ENCODE measurements at regions not wholly inside any gene's neighbourhood (a gene's known extent, or its start where the extent isn't known, plus 50 kb on each side); places are given as distances from the start of the nearest gene placed in this dataset.

DNA sequence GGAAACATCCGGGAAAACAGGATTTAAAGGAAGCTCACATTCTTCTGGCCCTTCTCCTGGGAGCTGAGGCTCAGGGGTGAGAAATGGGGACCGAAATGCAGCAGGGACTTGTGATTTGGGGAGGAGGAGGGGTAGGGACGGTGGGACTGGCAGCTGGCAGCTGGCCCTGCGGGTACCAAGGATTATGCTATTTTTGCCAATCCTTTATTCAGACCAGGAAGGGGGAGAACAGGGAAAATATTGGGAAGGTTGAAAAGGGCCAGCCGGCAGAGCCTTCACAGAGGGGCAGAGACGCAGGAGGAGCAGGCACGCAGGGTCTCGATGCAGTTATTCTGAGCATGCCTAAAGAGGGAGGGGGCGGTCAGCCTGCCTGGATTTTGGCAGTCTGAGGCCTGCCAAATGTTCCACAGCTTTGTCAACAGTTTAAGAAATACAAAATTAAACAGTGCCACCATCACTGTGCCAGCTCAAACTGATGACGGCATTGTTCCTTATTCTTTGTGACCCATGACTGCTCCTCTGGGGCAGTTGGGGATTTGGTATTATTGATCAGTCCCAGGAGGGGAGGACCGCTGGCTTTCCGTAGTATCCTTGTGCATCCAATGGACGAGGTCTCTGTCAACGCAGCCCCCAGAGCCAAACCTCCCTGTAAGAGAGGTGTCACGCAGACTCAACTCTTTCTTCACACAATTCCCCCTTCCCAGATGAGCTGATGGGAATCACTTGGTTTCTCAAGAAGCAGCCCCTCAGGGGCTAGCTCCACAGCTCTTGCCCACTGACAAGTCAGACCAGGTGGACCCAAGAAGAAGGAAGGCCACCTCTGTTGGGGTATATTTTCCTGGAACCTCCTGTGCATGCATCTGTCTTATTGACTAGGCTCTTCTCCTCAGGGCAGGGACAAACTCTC, 553.3 kb downstream of the BNC2 start:
- DNase-seq: no peak

DNA sequence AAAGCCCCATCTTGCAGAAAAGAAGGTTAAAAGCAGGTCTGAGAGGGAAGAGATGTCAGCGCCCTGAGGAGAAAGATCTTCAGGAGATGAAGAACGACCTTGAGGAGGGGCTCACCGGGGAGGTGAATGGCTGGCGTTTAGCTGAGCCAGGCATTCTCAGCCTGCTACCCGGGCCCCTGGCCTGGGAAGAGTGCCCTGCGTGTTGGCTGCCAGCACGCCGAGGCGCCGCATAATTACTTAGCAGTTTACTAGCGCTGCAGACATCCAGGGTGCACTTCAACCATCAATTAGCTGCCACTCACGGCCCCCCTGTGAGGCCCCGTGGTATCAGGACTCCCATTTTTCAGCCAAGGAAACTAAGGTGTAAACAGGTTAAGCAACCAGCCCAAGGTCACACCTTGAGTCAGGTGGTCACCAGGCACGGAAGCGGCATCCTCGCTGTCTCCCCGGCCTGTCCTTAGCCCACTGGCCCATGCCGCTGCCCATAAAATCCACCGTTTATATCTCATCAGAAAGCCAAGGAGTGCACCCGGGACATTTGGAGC, 551.9 kb downstream of the BNC2 start:
- no peak for DNase-seq

DNA sequence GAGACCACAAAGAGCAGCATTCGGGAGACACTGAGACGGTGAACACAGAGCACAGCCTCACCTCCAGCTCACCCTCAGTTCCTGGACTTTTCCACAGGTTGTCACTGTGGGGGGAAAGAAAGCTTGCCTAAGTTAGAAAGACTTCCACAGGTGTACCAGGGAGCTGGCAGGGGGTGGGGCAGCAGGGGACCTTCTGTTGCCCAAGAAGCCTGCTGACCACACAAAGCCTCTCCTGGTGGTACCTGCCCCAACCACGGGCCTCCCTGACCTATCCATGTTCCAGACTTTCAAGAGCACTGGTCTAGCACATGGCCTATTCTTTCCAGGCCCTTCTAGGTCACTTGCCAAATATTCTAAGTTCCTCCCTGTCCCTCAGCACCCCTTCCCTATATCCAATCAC, 550.8 kb downstream of the BNC2 start:
- no peak for DNase-seq

DNA sequence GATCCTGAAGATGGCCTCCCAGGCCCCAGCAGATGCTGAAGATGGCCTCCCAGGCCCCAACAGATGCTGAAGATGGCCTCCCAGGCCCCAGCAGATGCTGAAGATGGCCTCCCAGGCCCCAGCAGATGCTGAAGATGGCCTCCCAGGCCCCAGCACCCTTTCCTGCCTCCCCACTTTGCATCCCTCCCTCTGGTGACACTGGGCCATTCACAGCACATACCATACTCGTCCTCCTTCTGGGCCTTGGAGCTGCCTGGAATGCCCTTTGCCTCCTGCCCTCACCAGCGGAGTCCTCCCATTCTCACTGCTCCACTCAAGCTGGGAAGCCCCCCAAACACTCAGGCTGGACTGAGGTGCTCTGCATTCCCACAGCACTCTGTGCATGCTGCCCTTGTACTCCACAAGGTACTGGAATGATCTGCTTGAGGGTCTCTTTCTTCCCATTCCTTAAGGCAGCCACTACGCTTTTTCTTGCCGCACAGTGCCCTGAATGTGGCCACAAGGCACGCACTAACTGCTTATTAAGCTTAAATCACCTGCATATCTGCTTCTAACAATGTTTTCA, 550.0 kb downstream of the BNC2 start:
- no peak for DNase-seq

DNA sequence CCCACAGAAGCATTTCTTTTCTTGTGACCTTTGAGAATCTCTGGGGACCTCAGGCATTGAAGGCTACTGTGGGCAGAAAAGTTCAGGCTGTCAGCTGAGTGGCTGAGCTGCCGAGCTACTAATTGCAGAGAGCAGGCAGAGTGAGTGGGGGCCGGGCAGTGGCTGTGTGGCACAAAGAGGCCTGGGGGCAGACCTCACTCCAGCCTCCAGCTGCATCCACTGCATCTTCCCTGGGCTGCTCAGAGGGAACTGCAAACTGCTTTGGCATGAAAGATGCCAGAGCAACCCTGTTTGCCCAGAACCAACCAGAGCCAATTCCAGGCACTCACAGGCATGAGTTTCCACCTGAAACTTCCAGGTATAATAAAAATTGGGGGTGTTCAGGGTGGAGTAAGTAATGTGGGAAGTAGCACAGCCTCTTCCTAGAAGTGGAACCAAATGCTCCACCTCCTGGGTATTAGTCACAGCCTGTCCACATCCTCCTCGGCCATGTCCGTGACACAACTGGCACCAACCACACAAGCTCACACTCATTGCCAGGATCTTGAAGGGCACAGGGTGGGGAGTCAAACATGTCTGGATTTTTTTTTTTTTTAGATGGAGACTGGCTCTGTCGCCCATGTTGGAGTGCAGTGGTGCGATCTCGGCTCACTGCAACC, 548.9 kb downstream of the BNC2 start:
- DNase-seq: peak; percentile 29

DNA sequence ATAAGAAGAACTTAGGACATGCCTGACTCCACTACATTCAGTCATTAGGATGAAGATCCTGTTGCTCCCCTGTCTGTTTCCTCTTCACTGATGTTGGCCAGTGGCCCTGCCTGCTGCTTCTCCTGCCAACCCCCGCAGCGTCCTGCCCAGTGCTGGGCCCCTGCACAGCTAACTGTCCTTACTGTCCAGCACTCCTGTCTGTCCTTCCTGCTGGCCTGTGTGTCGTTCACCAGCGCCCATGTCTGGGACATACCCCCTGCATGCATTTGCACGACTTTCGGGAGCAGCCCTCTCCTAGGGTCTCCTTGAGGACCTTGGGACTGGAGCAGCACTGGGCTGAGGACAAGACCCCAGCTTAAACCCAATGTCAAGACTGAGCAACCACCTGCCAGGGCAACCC, 547.6 kb downstream of the BNC2 start:
- DNase-seq: no peak

DNA sequence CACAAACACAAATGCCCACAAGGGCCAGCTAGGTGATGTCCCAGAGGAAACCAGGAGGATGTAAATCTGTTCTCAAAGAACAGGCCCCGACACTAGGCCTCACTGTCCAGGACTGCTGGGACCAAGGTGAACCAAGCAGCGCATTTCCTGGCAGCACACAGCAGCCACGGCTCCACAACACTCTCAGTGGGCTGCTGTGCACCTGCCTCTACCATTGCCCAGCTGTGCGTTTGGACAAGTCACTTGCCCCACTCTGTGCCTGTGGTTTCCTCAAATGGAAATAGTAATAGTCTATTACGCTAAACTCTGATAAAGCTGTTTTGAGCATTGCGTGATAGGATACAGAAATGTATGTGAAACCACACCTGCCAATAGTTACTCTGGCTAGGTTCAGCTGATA, 544.5 kb downstream of the BNC2 start:
- DNase-seq: no peak

DNA sequence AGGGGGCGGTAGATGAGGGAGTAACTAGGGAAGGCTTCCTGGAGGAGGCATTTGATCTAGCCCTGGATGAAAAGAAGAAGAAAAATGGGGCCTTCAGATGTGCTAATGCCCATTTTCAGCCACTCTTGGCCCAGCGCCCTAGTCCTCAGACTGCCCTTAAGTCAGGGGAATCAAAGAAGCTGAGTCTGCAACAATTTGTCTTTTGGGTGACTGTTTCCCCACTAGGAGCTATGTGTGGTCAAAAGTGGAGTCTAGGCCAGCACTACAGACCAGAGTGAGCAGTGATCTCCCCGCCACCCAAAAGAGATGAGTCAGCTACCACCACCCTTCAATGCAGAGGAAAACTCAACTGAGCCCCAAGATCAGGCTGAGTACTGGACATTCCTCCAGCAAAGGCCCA, 542.1 kb downstream of the BNC2 start:
- DNase-seq: no peak

DNA sequence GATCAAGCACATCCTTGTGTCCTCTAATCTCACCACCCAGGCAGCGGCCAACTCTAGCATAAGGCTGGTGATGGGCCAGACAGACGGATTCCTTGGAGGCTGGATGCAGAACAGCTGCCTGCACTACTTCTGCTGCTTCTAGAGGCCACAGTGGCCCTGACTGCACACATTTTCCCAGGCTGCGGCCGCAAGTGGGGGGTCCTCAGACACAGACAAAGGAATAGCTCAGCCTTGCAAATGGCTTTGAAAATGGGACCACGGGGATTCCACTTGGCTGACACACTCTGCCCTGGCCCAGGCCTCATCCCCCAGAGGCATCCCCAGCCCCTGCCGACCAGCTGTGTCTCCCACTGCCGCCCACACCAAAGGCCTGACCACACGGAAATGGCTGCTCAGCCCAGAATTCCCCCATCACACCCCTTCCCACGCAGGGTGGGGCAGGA, 540.8 kb downstream of the BNC2 start:
- DNase-seq: no peak

DNA sequence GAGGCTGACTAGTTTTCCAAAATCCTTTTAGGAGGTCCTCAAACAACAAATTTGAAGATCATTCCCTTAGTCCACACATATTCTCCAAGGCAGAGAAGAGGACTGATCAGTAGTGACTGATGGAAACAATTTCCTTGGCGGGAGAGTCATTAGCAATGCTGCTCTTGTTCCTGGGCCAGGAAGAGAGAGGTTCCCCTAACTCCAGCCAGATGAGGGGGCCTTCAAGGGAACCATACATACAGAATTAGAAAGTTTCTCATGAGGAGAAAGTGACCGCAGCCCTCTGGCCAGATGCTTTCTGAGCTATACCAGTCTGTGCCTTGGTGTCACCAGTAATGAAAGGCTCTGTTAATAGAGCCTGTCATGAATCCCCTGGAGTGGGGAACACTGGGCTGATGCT, 539.4 kb downstream of the BNC2 start:
- DNase-seq: no peak

DNA sequence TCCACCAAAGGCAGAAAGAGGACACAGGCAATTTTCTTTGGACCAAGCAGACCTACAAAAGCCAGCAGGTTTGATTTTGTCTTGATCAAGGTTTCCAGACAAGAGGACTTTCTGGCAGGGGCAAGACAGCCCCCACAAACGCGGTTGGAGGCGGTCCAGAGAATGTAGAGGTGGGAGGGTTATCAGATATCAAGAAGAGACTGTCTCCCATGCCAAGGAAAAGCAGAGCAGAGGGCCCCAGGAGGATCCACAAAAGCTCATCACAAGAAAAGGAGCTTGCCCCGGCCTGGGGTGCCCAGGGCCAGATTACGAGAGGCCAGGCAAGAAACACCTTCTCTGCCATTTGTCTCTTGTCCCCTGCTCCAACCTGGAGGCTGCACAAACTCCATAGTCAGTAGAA, 538.9 kb downstream of the BNC2 start:
- no peak for DNase-seq

DNA sequence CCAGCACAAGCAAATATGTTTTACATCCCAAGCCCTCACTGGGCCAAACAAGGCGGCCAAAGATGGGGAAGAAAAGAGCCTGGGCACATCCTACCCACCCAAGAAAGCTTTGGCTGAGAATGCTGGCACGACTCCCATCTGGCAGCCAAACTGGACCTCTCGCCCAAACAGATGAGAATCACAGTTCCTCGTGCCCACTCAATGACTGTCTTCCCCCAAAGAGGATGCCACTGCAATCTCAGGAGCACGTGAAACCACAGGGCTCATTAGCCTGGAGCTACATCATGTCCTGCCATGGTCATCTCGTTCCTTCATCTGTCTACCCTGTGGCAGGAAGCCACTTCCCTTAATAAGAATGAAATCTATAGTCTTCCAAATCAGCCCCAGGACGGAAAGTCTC, 536.8 kb downstream of the BNC2 start:
- no peak for DNase-seq

DNA sequence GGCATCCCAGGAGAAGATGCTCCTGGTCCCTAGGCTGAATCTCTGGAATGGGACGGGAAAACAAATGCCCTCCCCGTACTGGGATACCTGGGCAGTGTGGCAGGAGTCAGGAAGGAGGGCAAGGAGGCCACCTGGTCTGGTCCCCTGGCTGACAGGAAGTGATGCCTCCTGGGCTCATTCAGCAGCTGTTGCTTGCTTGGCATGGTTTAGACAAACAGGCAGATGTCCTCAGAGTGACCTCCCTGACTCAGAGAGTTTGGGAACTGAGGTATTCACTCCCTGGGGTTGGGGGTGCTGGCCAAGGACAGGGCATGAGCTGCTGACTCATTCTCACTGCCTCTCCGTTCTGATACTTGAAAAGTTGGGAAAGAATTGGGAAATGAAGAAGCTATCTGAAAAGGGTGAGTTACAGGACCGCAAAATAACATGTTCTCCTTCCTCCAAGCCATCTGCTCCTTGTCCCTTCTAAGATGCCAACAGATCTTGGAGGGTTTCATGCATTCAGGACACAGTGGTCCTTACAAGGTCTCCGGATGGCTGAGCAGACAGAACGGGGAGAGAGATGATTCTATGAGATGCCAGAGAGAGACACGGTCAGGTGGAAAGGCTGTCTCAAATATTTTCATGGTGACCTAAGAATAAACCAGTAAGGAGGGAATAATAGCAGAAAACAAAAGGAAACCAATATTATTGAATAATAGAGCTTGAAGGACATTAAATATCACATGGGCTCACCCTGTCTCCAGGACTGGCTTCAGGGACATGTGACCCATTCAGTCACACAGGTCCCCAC, 534.5 kb downstream of the BNC2 start:
- DNase-seq: no peak

DNA sequence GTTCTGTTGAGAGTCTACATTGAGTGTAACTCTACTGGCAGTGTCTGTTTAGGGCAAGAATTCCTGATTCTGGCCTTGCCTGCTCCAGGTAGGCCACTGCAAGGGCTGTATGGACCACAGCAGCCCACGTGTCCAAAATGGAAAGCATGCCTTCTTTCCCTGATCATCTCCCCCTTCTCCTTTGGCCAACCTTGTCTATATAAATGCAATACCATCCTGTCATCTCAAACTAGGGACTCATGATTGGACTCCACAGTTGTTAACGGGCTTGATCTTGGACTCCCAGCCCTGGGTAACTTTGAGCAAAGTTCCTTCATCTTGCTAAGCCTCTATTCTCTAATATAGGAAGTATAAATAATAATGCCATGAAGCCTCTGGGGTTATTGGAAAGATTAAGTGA, 533.6 kb downstream of the BNC2 start:
- DNase-seq: no peak

DNA sequence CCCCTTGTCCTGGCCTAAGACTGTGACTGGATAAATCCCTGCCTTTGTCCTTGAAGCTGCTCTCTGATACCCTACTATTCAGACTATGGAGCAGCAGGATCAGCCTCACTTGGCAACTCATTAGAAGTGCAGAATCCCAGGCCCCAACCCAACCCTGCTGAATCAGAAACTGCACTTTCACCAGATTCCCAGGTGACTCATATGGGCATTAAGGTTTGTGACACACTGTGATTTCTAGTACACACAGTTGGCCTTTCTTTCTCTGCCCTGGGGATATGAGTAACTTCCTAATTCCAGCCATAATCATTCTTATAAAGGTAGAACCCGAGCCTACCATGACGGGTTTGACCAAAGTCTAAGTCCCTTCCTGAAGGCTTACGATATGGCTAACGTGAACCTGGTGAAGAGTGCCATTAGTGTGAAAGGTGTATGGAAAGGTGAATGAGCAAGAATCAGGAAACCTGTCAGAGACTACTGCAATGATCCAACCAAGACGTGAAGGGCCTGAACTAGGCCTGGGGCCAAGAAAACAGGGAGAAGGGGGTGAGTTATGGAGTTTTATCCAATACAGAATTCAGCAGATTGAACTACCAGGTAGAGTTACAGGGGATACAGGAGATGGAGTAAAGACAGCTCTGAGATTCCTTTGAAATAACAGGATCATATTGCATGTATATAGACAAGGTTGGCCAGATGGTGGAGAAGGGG, 533.0 kb downstream of the BNC2 start:
- no peak for DNase-seq

DNA sequence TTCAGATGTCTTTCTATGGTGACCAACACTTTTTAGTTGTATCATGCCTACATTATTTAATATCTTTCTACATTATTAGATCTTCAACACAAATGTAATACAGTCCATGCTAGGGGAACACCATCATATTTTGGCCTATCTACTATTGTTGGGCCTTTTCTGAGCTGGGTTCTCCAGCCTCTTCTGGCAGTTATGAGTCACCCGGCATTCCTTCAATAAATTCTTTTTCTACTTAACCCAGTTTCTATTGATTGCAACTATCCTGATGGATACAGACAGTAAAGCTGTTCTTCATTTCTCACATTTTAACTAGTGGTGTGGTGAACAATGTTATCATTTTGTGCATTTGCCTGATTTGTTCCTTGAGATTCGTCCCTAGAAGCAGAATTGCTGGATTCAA, 529.3 kb downstream of the BNC2 start:
- no peak for DNase-seq

DNA sequence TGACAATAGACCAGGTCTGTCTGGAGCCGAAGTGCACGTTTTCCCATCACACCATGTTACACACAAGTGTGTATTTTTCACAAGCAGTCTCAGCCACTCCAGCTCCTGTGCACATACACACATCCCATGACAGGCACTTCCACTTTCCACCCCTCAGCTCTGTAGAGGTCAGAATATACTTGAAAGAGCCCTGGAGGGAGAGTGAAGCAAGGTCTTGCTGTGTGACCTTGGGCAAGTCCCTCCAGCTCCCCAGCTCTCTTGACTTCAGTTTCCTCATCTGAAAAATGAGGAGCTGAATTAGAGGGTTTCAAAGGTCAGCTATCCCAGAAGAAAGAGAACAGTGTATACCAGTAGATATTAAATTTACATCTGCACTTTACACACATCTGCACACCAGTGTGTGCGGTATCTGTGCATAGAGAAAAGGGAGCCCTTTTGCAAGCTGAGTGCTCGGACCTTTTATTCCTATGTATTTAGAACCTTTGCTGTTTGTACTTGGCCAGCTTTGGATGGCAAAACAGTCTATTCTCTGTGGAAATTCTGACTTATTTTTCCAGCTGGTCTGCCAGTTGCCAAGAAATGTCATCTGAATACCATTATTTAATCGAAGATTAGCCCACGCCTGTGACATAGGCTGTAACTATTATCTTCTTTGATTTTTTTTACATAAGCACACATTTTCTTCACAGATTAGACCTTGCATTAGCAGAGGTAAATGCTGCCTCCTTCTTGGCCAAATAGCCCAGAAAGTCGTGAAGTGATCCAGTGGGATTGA, 528.0 kb downstream of the BNC2 start:
- DNase-seq: no peak

DNA sequence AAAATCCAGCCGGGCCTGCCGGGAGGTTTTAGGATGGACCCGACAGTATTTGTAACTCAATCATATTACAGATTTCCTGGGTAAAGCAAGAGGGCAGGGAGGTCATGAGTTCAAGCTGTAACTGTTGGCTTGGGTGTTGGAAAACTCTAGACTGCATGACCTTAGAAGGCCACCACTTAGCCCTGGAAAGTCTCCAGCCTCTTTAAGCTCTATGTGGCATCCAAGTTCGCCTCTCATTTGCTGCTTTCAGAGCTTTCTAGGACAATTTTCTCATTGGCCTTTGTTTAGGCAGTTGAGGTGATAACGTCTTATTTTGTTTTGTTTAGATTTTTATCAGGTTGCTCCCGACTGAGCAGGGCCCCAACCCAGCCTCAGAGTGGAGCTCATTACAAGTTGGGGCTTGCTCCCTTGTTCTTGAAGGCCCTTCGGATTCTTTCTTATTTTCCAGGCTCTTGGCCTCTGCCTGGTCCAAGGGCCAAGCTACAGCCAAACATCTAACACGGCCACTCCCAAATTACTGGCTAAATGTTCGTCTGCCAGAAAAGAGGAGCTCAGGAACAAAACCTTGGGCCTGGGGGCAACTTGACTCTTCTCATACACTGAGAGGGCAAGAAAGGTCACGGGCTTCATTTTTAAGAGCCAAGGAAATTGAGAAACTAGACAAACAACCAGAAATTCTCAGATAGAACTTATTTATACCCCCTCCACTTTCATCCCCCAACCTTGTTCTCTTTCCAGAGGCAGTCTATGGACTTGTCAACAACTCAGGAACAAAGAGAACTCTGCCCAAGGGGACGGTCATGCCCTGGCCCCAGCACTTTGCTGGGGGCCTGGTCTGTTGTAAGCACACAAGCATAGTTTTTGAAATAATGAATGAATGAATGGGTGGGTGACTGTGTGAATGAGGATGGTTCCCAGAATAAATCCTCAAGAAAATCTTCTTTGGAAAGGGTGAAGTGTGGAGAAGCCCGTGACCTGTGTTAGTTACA, 526.9 kb downstream of the BNC2 start:
- DNase-seq: no peak

DNA sequence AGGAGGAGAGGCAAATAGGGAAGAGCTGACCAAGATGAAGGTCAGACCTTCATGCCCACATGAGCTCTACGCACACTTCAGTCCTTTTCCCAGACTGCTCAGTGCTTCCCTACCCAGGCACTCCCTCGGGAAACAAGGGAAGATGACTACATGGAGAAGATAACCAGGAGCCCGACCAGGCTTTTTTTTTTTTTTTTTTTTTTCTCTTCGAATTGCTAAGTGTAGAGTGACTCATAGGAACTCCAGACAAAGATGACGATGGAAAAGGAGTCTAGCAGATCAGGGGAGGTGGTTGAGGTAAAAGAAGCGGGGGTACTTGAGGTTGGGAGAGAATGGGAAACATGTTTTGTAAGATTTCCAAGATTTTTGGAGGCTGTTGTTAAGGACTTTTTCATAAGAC, 526.1 kb downstream of the BNC2 start:
- DNase-seq: no peak

DNA sequence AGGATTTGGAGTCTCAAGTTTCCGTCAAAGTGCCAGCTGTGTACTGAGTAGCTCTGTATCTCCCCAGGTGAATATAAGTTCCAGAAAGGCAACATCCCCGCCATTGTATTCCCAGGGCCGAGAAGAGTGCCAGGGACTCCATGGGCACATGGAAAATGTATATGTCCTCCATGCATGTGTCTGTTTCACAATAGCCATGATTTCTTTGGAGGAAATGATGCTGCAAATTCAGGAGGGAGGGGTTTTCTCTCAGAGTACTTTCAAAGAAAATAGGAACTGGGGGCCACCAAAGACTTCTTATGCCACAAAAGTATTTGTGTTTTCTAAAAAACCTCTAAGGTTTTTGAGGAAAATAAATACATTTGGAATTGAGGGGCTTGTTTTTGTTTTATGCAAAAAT, 524.6 kb downstream of the BNC2 start:
- no peak for DNase-seq

Measured in CD4-positive, alpha-beta T cell treated with Interleukin-15 for 1 hour (primary cell).